ENCODE measurements at regions not wholly inside any gene's neighbourhood (a gene's known extent, or its start where the extent isn't known, plus 50 kb on each side); places are given as distances from the start of the nearest gene placed in this dataset.

DNA sequence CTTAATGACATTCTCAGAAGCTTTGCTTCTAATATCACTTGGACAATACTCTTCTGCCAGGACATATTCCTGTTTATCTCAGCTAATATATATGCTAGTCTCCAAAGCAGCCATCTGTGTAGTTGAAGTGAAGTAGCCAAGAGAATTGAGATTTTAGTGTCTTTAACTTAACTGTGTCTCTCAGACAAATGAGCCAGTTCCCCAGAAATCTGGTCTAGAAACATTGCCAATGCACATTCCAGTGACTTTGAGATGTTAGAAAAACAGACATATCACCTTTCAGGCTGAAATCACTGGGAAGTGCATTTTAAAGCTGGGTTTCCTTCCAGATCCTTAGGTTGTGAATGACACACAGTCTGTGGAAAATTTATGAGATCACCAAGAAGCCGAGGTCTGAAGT lies 114.6 kb downstream of the MTX3 start:
- Mint-ChIP-seq H3K4me1 (ENCODE audit: low read depth) (no peaks in the 10 kb centered on the region), H3K9me3 (no peaks in the 10 kb centered on the region), H3K27me3 (ENCODE audit: insufficient read depth) (peaks cover 23% of the 10 kb centered on the region), H3K36me3 (ENCODE audit: low read depth) (no peaks in the 10 kb centered on the region), H3K4me3 (no peak overlapping the region), H3K27ac (no peak overlapping the region)
- no peak for DNase-seq
- TF ChIP-seq, protein P1, sequence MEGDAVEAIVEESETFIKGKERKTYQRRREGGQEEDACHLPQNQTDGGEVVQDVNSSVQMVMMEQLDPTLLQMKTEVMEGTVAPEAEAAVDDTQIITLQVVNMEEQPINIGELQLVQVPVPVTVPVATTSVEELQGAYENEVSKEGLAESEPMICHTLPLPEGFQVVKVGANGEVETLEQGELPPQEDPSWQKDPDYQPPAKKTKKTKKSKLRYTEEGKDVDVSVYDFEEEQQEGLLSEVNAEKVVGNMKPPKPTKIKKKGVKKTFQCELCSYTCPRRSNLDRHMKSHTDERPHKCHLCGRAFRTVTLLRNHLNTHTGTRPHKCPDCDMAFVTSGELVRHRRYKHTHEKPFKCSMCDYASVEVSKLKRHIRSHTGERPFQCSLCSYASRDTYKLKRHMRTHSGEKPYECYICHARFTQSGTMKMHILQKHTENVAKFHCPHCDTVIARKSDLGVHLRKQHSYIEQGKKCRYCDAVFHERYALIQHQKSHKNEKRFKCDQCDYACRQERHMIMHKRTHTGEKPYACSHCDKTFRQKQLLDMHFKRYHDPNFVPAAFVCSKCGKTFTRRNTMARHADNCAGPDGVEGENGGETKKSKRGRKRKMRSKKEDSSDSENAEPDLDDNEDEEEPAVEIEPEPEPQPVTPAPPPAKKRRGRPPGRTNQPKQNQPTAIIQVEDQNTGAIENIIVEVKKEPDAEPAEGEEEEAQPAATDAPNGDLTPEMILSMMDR (IDR thresholded peaks at IDR 0.05) = no peak

DNA sequence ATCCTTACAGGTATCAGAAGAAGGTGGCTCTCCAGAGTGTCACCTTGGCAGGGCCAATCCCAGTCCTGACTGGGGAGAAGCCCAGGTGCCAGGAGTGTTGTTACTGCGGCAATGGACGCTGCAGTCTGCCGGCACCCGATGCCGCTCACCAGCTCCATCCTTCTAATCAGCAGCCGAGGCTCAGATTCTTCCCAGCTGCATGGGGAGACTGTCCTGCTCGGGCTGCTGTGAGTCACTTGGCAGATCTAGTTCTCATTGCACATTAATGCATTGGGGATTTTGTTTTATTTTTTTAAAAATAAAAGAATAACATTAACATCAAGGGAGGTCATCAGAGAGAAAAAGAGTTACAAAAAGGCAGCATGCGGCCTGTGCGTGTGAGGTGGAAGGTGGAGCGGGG lies 115.8 kb downstream of the MTX3 start:
- H3K27me3 Mint-ChIP-seq (ENCODE audit: insufficient read depth) = peaks cover 25% of the 10 kb centered on the region
- H3K27ac Mint-ChIP-seq = no peak overlapping the region
- H3K36me3 Mint-ChIP-seq (ENCODE audit: low read depth) = no peaks in the 10 kb centered on the region
- no peak for DNase-seq
- TF ChIP-seq, protein P1 (IDR thresholded peaks at IDR 0.05) = no peak
- no peaks in the 10 kb centered on the region for H3K4me1 Mint-ChIP-seq (ENCODE audit: low read depth)
- no peak overlapping the region for H3K4me3 Mint-ChIP-seq
- H3K9me3 Mint-ChIP-seq = no peaks in the 10 kb centered on the region

DNA sequence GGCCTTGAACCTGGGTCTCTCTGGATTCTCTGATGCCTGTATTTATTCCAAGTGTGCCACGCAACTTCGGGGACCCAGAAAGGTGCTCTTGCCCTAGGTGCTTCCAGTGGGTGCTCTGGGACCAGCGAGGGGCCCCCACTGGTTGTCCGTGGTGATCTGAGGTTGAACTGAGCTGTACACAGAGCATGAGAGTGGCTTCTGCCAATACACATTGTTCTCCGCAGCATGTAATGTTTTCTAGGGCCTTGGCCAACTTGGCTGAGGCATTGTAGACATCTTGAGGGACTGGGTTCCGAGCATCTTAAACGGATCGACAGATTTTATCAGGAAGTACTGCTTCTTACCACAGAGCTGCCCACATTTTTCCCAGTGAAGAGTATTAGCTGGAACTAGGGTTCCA lies 117.9 kb downstream of the MTX3 start:
- Mint-ChIP-seq H3K4me1 (ENCODE audit: low read depth) (no peaks in the 10 kb centered on the region), H3K9me3 (no peaks in the 10 kb centered on the region), H3K36me3 (ENCODE audit: low read depth) (no peaks in the 10 kb centered on the region), H3K4me3 (no peak overlapping the region), H3K27me3 (ENCODE audit: insufficient read depth) (peaks cover 30% of the 10 kb centered on the region), H3K27ac (no peak overlapping the region)
- DNase-seq = no peak
- TF ChIP-seq, protein P1 (IDR thresholded peaks at IDR 0.05) = no peak

DNA sequence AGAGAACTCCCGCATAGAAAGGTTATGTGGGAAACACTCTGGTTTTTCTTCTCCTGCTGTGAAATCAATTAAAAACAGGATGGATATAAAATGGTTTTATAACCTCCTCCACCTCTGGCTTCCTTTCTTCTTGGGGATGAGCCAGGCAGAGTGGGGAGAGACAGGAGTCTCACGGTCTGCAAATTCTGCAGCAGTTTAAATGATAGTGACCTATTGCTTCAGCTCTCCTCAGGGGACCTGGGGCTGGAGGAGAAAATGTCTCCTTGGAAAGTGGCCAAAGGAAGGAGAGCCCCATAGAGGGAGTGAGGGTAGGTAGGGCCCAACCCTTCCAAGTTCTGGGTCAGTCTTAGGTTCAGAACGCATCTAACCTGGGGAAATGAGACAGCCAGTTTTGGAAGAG lies 118.8 kb downstream of the MTX3 start:
- Mint-ChIP-seq H3K27me3 (ENCODE audit: insufficient read depth) (peaks cover 30% of the 10 kb centered on the region), H3K27ac (no peak overlapping the region), H3K4me3 (no peak overlapping the region), H3K4me1 (ENCODE audit: low read depth) (no peaks in the 10 kb centered on the region), H3K36me3 (ENCODE audit: low read depth) (no peaks in the 10 kb centered on the region), H3K9me3 (no peaks in the 10 kb centered on the region)
- TF ChIP-seq, protein P1 (IDR thresholded peaks at IDR 0.05) = no peak
- DNase-seq = no peak

DNA sequence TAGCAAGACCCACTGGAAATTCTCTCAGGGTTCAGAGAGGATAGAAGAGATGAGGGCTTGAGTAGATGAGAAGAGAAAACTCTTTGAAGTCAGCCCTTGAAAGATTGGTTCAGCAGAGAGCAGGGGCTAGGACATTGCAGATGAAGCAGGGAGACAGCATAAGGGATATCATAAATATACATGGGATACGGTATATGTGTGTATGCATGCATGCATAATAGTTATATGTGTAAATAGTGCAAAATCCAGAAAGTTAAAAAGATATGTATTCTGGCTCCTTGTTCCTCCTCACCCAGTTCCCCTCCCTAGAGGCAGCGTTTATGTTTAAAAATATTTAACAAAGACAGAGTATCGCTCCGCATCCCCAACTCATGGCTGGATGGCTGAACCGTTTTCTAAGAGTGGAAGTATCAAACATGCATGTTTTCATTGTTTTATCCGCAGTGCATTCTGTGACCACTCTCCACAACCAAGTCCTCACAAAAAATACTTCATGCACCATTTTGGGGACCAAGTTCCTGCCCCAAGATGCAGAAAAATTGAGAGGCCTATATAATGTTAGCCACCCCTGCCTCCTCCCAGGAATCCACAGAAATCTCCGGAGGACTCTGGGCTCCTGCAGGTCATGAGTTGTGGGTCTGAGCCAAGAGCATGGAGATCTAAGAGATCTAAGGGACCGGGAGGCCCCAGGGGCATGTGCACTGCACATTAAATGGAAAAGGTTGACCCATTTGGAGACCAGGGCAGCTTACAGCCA lies 119.5 kb downstream of the MTX3 start:
- no peak for DNase-seq
- Mint-ChIP-seq H3K36me3 (ENCODE audit: low read depth) (no peaks in the 10 kb centered on the region), H3K4me3 (no peak overlapping the region), H3K9me3 (no peaks in the 10 kb centered on the region), H3K27me3 (ENCODE audit: insufficient read depth) (peaks cover 30% of the 10 kb centered on the region), H3K27ac (no peak overlapping the region), H3K4me1 (ENCODE audit: low read depth) (no peaks in the 10 kb centered on the region)
- TF ChIP-seq, protein P1 (IDR thresholded peaks at IDR 0.05) = no peak
